ENCODE measurements at regions not wholly inside any gene's neighbourhood (a gene's known extent, or its start where the extent isn't known, plus 50 kb on each side); places are given as distances from the start of the nearest gene placed in this dataset.

GRCh38 chr21:27564684-27565301 is 597.9 kb upstream of the ADAMTS5 start:
- in situ Hi-C loops (cut with MboI) = no loop called here
- Histone ChIP-seq H3K79me2 (ENCODE audit: control insufficient read depth, insufficient read depth, low read length) (no peaks in the 10 kb centered on the region), H3K9ac (ENCODE audit: insufficient read depth in 1 of 2, low read depth in 2 of 2, low read length in 2 of 2) (no peak overlapping the region), H3K27me3 (ENCODE audit: control insufficient read depth in 2 of 2, insufficient read depth in 2 of 2, low read length in 2 of 2) (no peaks in the 10 kb centered on the region), H4K20me1 (replicated peaks; ENCODE audit: control insufficient read depth, insufficient read depth, low read length) (no peaks in the 10 kb centered on the region), H3K9me1 (ENCODE audit: control insufficient read depth, insufficient read depth, low read length) (no peaks in the 10 kb centered on the region), H2AFZ (ENCODE audit: low read depth, low read length) (no peak overlapping the region), H3K4me1 (replicated peaks in 1 of 2; ENCODE audit: control insufficient read depth in 2 of 2, insufficient read depth in 2 of 2, low read length in 2 of 2) (no peaks in the 10 kb centered on the region), H3K4me3 (no peak overlapping the region), H3K4me2 (ENCODE audit: insufficient read depth, low read length) (no peak overlapping the region), H3K9me3 (replicated peaks; ENCODE audit: control insufficient read depth, insufficient read depth, low read depth, low read length) (no peaks in the 10 kb centered on the region), H3K36me3 (ENCODE audit: control insufficient read depth, insufficient read depth, low read length) (no peaks in the 10 kb centered on the region), H3K27ac (ENCODE audit: extremely low read depth, low read depth, low read length) (no peak overlapping the region)
- ChIA-PET CTCF (ENCODE audit: low intra/inter-chr PET ratio) (no interaction called here), POLR2A (no interaction called here)
- DNase-seq (ENCODE audit: extremely low read depth in 1 of 4, low spot score in 3 of 4) = peak in 2 of 4 experiments; percentile 5 to 6
- no peak for ATAC-seq
- intact Hi-C loops (cut with micrococcal nuclease) = no loop called here
- TF ChIP-seq ZNF41 (CRISPR knock-in tag; conservative IDR thresholded peaks at IDR 0.05) (no peak), RAD21 (CRISPR knock-in tag; conservative IDR thresholded peaks at IDR 0.05 in 1 of 2, IDR thresholded peaks at IDR 0.05 in 1 of 2) (peak in 1 of 2 experiments; percentile 17; a peak in 1 of 4 replicates), ZNF778 (CRISPR knock-in tag; IDR thresholded peaks at IDR 0.05) (no peak), ZC3H8 (IDR thresholded peaks at IDR 0.05) (no peak), AFF4 (CRISPR knock-in tag; IDR thresholded peaks at IDR 0.05) (no peak), ARHGAP35 (IDR thresholded peaks at IDR 0.05; ENCODE audit: partially characterized antibody) (no peak), PHF20 (IDR thresholded peaks at IDR 0.05; ENCODE audit: partially characterized antibody) (no peak), CTCF (IDR thresholded peaks at IDR 0.05 in 2 of 3, conservative IDR thresholded peaks at IDR 0.05 in 1 of 3; ENCODE audit: insufficient read depth in 2 of 3, low read depth in 1 of 3, low read length in 3 of 3) (peak in 1 of 3 experiments; percentile 12; a peak in 1 of 6 replicates), ILF3 (IDR thresholded peaks at IDR 0.05; ENCODE audit: borderline replicate concordance) (no peak), ERF (CRISPR knock-in tag; IDR thresholded peaks at IDR 0.05) (no peak), ZNF134 (CRISPR knock-in tag; conservative IDR thresholded peaks at IDR 0.05) (no peak), ZNF766 (CRISPR knock-in tag; conservative IDR thresholded peaks at IDR 0.05) (no peak), ZNF398 (CRISPR knock-in tag; IDR thresholded peaks at IDR 0.05) (no peak)
- TF ChIP-seq, protein P1, sequence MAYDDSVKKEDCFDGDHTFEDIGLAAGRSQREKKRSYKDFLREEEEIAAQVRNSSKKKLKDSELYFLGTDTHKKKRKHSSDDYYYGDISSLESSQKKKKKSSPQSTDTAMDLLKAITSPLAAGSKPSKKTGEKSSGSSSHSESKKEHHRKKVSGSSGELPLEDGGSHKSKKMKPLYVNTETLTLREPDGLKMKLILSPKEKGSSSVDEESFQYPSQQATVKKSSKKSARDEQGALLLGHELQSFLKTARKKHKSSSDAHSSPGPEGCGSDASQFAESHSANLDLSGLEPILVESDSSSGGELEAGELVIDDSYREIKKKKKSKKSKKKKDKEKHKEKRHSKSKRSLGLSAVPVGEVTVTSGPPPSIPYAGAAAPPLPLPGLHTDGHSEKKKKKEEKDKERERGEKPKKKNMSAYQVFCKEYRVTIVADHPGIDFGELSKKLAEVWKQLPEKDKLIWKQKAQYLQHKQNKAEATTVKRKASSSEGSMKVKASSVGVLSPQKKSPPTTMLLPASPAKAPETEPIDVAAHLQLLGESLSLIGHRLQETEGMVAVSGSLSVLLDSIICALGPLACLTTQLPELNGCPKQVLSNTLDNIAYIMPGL (CRISPR knock-in tag; IDR thresholded peaks at IDR 0.05) = no peak
- WGBS (ENCODE audit: insufficient coverage, low coverage, missing lambda C conversion rate) = 6% methylated on average over 1 of the region's 1 CpG
- no TSS peak for BruUV-seq (replicated peaks)
- no peak for FAIRE-seq
